ENCODE measurements at regions not wholly inside any gene's neighbourhood (a gene's known extent, or its start where the extent isn't known, plus 50 kb on each side); places are given as distances from the start of the nearest gene placed in this dataset.

- TF ChIP-seq ZBTB40 (IDR thresholded peaks at IDR 0.05), result no peak
- no peak for TF ChIP-seq ZBTB40 (CRISPR knock-in tag; IDR thresholded peaks at IDR 0.05)
- TF ChIP-seq ZNF749 (CRISPR knock-in tag; IDR thresholded peaks at IDR 0.05; ENCODE audit: borderline replicate concordance), result no peak
- no peak for TF ChIP-seq HMG20A (CRISPR knock-in tag; IDR thresholded peaks at IDR 0.05; ENCODE audit: borderline replicate concordance)
- no peak for TF ChIP-seq ZFX (CRISPR knock-in tag; IDR thresholded peaks at IDR 0.05; ENCODE audit: low read depth)
Measured at GRCh38 chr13:47216176-47216822, 319.4 kb upstream of the HTR2A start (continued).

All from HepG2 (cell line).